Stimulated activated CD8-positive, alpha-beta memory T cell treated with anti-CD3 and anti-CD28 coated beads, Interleukin-15, amount 100 ng/mL, for 48 hours (primary cell): ENCODE measurements at regions not wholly inside any gene's neighbourhood (a gene's known extent, or its start where the extent isn't known, plus 50 kb on each side); places are given as distances from the start of the nearest gene placed in this dataset.
"Not testable (repeated sequence)": the region's sequence is repeated elsewhere in the genome, so short reads cannot be mapped to it uniquely, and the experiment has no call there.

ENCODE experiments used
- DNase-seq, 2 donors: peaks; one replicate each; pipeline ENCODE4 v3.0.0-alpha.2; 2020; ENCODE audit warnings: low read depth in 2 of 2

DNA sequence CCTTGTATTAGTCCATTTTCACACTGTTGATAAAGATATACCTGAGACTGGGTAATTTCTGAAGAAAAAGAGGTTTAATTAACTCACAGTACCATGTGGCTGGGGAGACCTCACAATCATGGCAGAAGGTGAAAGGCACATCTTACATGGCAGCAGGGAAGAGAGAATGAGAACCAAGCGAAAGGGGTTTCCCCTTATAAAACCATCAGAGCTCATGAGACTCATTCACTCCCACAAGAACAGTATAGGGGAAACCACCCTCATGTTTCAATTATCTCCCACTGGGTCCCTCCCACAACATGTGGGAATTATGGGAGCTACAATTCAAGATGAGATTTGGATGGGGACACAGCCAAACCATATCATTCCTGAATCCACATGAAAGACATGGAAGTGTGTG lies 169.4 kb upstream of the SFSWAP start:
- not testable (repeated sequence) for DNase-seq

GRCh38 chr12:131542351-131542750 lies 168.5 kb upstream of the SFSWAP start:
- no peak for DNase-seq

GRCh38 chr12:131543040-131543439 lies 167.8 kb upstream of the SFSWAP start:
- no peak for DNase-seq

GRCh38 chr12:131547555-131547954 lies 163.3 kb upstream of the SFSWAP start:
- no peak for DNase-seq

DNA sequence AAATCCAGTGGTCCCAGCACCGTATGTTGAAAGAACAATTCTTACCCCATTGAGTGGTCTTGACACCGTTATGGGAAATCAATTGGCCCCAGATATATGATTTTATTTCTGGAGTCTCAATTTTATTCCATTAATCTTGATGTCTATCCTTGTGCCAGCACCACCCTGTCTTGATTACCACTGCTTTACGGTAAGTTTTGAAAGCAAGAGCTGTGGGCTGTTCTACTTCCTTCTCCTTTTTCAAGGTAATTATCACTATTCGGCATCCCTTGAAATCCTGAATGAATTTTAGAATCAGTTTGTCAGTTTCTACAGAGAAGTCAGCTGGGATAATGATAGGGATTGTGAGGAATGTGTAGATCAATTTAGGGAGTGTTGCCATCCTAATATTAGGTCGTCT lies 160.8 kb upstream of the SFSWAP start:
- DNase-seq, result no peak

DNA sequence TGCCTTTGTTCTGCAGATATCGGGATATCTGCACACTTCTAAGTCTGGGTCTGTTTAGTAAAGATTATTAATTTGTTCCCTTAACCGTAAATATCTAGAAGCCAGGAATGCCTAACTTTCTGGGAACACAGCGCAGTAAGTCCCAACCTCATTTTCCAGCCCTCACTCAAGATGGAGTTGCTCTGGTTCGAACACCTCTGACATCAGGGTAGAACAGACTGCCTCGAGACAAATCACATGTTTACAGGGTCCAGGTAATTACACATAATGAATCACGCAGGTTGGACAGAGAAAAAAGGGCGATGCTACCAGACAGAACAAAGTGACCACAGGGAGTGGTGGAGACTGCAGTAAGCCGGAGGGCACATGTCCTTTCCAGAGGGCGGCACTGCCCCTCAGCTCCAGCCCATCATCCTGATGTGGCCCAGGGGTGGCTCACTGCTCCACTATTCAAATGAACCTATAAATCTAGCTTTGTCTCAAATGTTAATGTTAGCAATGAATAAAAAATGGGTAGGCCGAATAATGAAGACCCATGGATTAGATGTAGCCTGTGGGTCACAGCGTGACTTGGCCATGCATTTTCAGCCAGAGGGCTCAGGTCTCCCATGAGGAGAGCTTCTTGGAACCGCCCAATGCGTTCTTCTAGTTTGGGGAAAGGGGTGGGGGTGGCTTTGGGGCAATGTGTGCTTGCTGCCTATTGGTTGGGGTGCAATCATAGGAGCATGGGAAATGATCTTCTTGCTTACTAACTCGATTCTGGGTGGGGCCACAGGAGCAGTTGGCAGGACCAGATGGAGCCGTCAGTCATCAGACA lies 159.0 kb upstream of the SFSWAP start:
- DNase-seq, result no peak

GRCh38 chr12:131552492-131552863 lies 158.4 kb upstream of the SFSWAP start:
- no peak for DNase-seq

GRCh38 chr12:131553096-131553777 lies 157.7 kb upstream of the SFSWAP start:
- no peak for DNase-seq

DNA sequence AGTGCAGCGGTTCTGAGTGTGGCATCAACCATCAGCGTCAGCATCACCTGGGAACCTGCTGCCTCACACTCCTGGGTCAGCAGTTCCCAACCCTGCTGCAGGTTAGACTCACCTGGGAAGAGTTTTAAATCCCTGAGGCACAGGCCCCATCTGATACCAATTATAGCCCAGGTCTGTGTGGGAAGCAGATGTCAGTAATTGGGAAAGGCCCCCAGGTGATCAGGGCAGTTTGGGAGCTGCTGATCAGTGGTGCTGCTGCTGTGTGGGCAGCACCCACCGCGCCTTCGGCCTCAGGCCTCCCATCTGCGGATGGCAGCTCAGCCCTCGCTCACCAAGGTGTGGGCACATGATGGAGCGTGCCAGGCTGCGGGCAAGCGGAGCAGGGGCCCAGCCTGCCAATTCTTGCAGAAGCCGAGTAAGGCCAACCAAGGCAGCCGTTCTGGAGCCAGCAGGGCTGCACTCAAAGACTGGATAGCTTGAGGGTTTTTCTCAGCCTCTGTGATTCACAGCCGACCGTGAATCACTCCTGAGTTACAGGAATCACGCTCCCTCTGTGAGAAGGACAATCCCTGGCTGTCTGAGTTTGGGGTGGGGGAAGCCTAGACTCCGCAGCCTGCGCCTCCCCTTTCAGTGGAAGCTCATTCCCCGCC lies 155.6 kb upstream of the SFSWAP start:
- no peak for DNase-seq

DNA sequence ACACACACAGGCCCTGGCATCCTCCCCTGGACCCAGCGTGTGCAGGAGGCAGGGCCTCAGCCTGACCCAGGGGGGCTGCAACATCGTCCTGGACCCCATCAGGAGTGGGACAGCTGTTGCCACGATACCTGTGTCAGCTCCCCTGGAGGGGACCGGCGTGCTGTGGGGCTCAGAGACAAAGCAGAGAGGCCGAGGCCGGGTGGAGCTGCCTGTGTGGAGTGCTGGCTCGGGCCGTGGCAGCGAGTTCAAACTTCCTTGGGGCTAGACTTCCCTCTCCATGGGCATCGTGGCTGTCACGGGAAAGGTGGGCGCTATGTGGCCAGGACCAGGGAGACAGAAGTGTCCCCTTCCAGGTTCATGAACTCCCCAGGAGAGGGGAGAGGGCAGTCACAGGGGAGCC lies 155.0 kb upstream of the SFSWAP start:
- DNase-seq, result no peak

GRCh38 chr12:131557078-131557709 lies 153.7 kb upstream of the SFSWAP start:
- no peak for DNase-seq

- no peak for DNase-seq
Observed at GRCh38 chr12:131559517-131560516, 151.1 kb upstream of the SFSWAP start.

GRCh38 chr12:131561051-131561450 lies 149.8 kb upstream of the SFSWAP start:
- no peak for DNase-seq

GRCh38 chr12:131561891-131562684 lies 148.8 kb upstream of the SFSWAP start:
- no peak for DNase-seq

GRCh38 chr12:131564138-131564727 lies 146.7 kb upstream of the SFSWAP start:
- not testable (repeated sequence) for DNase-seq

DNA sequence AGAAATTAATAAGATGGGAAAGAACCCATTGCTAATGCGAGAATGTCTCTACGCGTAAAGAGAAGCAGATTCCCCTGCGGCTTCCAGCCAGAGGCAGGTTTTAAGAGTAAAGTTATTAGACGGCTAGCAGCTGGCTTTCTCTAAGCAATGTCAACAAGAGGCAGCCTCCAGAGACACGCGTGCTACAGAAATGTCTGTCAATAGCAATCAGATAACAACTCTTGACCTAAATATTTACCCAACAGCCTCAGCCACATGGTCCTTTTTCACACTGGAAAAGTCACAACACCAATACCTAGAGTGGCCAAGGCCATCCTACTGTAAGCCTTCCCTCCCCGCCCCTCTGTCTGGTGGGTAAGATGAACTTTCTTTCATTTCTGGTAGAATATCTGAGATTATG lies 146.0 kb upstream of the SFSWAP start:
- no peak for DNase-seq

GRCh38 chr12:131565267-131566015 lies 145.4 kb upstream of the SFSWAP start:
- DNase-seq, result no peak

DNA sequence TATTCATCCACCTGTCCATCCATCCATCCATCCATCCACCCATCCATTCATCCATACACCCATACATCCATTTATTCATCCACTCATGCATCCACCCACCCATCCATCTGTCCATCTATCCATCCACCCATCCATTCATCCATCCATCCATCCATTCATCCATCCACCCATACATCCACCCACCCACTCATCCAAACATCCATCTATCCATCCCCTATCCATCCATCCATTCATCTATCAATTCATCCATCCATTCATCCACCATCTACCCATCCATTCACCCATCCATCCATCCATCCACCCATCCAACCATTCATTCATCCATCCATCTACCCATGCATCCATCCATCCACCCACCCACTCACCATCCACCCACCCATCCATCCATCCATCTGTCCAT lies 142.6 kb upstream of the SFSWAP start:
- no peak for DNase-seq

- no peak for DNase-seq
Observed at GRCh38 chr12:131570596-131570995, 140.3 kb upstream of the SFSWAP start.
